ENCODE measurements at regions not wholly inside any gene's neighbourhood (a gene's known extent, or its start where the extent isn't known, plus 50 kb on each side); places are given as distances from the start of the nearest gene placed in this dataset.

GRCh38 chr19:56927294-56927693 is 86.8 kb upstream of the PEG3 start:
- peaks cover 12% of the 10 kb centered on the region; the same call in 1 of the 2 replicates for H3K9me3 ChIP-seq

DNA sequence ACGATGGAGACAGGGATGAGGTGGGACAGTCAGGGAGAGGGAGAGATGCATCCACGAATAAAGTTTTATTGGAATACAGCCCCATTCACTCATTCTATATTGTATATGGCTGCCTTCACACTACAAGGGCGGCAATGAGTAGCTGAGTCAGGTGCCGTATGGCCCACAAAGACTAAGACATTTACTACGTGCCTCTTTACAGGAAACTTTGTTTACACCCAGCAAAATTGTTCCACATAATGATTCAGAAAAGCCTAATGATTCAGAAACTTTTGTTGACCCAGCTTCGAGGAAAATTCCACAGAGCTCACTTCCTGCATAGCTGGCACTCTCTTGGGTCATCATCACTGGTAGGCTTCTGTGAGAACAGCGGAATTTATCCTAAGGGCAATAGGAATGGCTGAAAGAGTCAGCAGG is 87.3 kb upstream of the PEG3 start:
- no TSS peak for BruUV-seq (replicated peaks)
- H3K27me3 Mint-ChIP-seq (ENCODE audit: insufficient read depth, unreplicated experiment): no peaks in the 10 kb centered on the region

More at GRCh38 chr19:56927294-56927693, 86.8 kb upstream of the PEG3 start:
- Mint-ChIP-seq H3K4me1 (ENCODE audit: low read depth, unreplicated experiment) (no peaks in the 10 kb centered on the region), H3K36me3 (ENCODE audit: insufficient read depth, unreplicated experiment) (no peaks in the 10 kb centered on the region), H3K27ac (ENCODE audit: unreplicated experiment) (no peak overlapping the region), H3K4me3 (ENCODE audit: unreplicated experiment) (no peak overlapping the region), H3K27me3 (ENCODE audit: insufficient read depth, unreplicated experiment) (no peaks in the 10 kb centered on the region), H3K9me3 (ENCODE audit: unreplicated experiment) (peaks cover 52% of the 10 kb centered on the region)
- BruUV-seq (replicated peaks): no TSS peak
- Histone ChIP-seq H3K4me3 (ENCODE audit: low read depth, low read length) (no peak overlapping the region), H3K4me1 (no peaks in the 10 kb centered on the region), H3K27me3 (replicated peaks; ENCODE audit: control insufficient read depth, insufficient read depth, low read length) (no peaks in the 10 kb centered on the region), H3K36me3 (ENCODE audit: control insufficient read depth, insufficient read depth, low read length) (no peaks in the 10 kb centered on the region)
- no peak for TF ChIP-seq CTCF (IDR thresholded peaks at IDR 0.05; ENCODE audit: insufficient read depth in 1 of 2, low read depth in 1 of 2, low read length in 1 of 2, severe bottlenecking in 1 of 2, unreplicated experiment in 1 of 2)
- intact Hi-C loops (cut with micrococcal nuclease; ENCODE audit: unreplicated experiment): no loop called here
- no peak for DNase-seq
- ChIA-PET CTCF (no interaction called here), POLR2A (no interaction called here)

GRCh38 chr19:56930647-56931535 is 90.4 kb upstream of the PEG3 start:
- no peaks in the 10 kb centered on the region for H3K27me3 ChIP-seq (replicated peaks; ENCODE audit: control insufficient read depth, insufficient read depth, low read length)
- ChIA-PET CTCF (no interaction called here), POLR2A (no interaction called here)
- H3K4me3 Mint-ChIP-seq (ENCODE audit: unreplicated experiment): no peak overlapping the region
- DNase-seq: no peak
- no peak overlapping the region for H3K4me3 ChIP-seq (ENCODE audit: low read depth, low read length)
- H3K4me1 ChIP-seq: no peaks in the 10 kb centered on the region
- TF ChIP-seq CTCF (IDR thresholded peaks at IDR 0.05; ENCODE audit: insufficient read depth in 1 of 2, low read depth in 1 of 2, low read length in 1 of 2, severe bottlenecking in 1 of 2, unreplicated experiment in 1 of 2): no peak
- BruUV-seq (replicated peaks): no TSS peak
- intact Hi-C loops (cut with micrococcal nuclease; ENCODE audit: unreplicated experiment): no loop called here
- no peaks in the 10 kb centered on the region for H3K36me3 ChIP-seq (ENCODE audit: control insufficient read depth, insufficient read depth, low read length)
- peaks cover 7% of the 10 kb centered on the region; the same call in 1 of the 2 replicates for H3K9me3 ChIP-seq
- no peak overlapping the region for H3K27ac Mint-ChIP-seq (ENCODE audit: unreplicated experiment)
- H3K9me3 Mint-ChIP-seq (ENCODE audit: unreplicated experiment): peaks cover 37% of the 10 kb centered on the region
- no peaks in the 10 kb centered on the region for H3K4me1 Mint-ChIP-seq (ENCODE audit: low read depth, unreplicated experiment)
- no peaks in the 10 kb centered on the region for H3K27me3 Mint-ChIP-seq (ENCODE audit: insufficient read depth, unreplicated experiment)
- H3K36me3 Mint-ChIP-seq (ENCODE audit: insufficient read depth, unreplicated experiment): no peaks in the 10 kb centered on the region

More for the DNA sequence above, 87.3 kb upstream of the PEG3 start:
- H3K36me3 ChIP-seq (ENCODE audit: control insufficient read depth, insufficient read depth, low read length): no peaks in the 10 kb centered on the region
- no peak for TF ChIP-seq CTCF (IDR thresholded peaks at IDR 0.05; ENCODE audit: insufficient read depth in 1 of 2, low read depth in 1 of 2, low read length in 1 of 2, severe bottlenecking in 1 of 2, unreplicated experiment in 1 of 2)
- H3K9me3 Mint-ChIP-seq (ENCODE audit: unreplicated experiment): peaks cover 57% of the 10 kb centered on the region
- ChIA-PET CTCF (no interaction called here), POLR2A (no interaction called here)
- intact Hi-C loops (cut with micrococcal nuclease; ENCODE audit: unreplicated experiment): no loop called here
- H3K4me3 Mint-ChIP-seq (ENCODE audit: unreplicated experiment): no peak overlapping the region
- no peaks in the 10 kb centered on the region for H3K4me1 Mint-ChIP-seq (ENCODE audit: low read depth, unreplicated experiment)
- H3K9me3 ChIP-seq: peaks cover 12% of the 10 kb centered on the region; the same call in 1 of the 2 replicates
- H3K36me3 Mint-ChIP-seq (ENCODE audit: insufficient read depth, unreplicated experiment): no peaks in the 10 kb centered on the region
- no peak for DNase-seq
- no peaks in the 10 kb centered on the region for H3K27me3 ChIP-seq (replicated peaks; ENCODE audit: control insufficient read depth, insufficient read depth, low read length)
- H3K4me3 ChIP-seq (ENCODE audit: low read depth, low read length): no peak overlapping the region
- H3K4me1 ChIP-seq: no peaks in the 10 kb centered on the region
- no peak overlapping the region for H3K27ac Mint-ChIP-seq (ENCODE audit: unreplicated experiment)
